HG03280 (cell line): ENCODE measurements at regions not wholly inside any gene's neighbourhood (a gene's known extent, or its start where the extent isn't known, plus 50 kb on each side); places are given as distances from the start of the nearest gene placed in this dataset.

Experiments
- ATAC-seq: cut with Tn5 transposase; IDR thresholded peaks from one replicate; pipeline ENCODE4 v1.9.1; 2021; ENCODE audit warnings: mild to moderate bottlenecking, moderate library complexity; ENCODE audit not compliant: unreplicated experiment

DNA sequence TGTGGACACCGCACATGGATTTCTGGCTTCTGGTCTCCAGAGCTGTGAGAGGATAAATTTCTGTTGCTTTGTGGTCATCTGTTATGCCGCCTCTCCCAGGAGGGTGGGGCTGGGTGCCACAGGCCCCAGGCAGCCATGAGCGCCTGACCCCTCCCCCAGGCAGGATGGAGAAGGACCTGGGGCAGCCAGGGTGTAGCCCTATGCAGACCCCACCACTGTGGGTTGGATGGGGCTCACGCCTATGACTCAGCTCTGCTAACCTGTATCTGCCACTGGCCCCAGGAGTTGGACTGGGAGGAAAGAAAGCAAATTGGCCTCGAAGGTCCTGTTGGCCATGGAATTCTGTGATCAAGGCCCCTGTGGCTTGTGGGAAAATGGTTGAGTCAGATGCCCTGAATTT is 1351.1 kb downstream of the BRD1 start:
- no peak for ATAC-seq

DNA sequence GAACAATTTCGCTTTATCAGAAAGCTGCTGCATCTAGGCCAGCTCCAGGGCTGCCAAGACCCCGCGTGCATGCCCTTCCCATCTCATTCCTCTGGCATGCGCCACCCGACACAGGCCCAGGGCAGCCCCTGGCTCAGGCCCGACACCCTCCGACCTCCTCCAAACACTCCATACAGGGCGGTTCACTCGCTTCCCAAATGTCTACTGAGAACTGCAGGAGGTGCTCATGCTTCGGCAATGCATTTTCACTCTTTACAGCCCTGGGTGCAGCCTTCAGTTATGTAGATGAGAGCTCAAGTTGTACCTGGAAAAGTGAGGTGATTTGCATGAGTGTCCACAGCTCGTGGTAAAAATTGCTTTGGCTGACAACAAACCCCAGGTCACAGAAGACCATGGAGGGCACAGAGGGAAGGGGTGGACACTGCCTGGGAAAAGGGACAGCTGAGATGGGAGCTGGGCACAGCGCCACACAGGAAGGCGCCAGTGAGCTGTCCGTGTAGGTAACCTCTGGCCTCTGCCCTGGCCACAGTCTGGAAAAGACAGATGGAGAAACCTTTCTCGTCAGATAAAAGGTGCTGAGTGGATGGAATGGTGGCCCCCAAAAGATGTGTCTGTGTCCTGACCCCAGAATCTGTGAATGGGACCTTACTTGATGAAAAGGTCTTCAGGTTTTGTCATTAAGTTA is 1351.9 kb downstream of the BRD1 start:
- no peak for ATAC-seq

DNA sequence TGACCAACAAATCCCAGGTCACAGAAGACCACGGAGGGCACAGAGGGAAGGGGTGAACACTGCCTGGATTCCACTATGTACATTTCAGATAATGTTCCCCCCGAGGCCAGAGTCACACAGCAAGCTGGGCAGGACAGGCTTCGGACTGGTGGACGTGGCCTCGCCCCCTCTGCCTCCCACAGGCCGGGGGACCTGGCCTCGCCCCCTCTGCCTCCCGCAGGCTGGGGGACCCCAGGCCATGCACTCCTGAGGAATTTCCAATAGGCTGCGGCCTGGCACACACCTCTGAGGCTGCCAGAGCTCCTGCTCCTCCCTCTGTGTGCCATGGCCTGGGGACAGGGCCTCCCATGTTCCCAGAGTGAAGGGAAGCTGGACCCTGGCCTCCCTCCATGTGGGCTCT is 1352.8 kb downstream of the BRD1 start:
- ATAC-seq, result no peak

DNA sequence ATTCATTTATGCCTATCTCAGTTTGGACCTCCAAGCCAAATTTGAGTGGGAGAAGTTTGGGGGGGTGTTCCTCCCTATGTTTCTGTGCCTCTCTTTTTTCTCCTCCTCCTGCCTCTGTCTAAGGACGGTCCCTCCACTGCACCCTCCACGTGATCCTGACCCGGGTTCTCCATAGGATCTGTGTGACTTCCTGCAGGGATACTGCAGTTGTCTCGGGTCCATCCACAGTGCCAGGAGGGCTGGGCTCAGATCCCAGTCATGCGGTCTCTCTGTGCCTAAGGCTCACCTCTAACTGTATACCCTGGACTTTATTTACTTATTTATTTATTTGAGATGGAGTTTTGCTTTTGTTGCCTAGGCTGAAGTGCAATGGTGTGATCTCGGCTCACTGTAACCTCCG is 1354.5 kb downstream of the BRD1 start:
- no peak for ATAC-seq

DNA sequence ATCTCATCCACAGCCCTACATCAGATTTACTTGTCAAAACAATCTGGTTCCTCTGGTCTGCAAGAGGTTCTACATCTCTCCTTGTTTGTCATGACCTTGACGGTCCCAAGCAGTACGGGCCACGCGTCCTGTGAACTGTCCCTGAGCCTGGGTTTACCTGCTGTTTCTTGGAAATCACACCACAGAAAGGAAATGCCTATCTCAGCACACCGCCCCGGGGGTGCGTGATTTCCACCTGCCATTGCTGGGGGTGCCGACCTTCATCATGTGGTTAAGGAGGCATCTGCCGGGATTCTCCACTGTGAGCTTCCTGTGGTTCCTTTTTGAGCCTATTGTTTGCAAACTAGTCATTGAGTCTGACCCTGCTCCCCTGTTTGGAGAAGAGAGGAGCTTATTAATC is 1363.4 kb downstream of the BRD1 start:
- ATAC-seq, result no peak

DNA sequence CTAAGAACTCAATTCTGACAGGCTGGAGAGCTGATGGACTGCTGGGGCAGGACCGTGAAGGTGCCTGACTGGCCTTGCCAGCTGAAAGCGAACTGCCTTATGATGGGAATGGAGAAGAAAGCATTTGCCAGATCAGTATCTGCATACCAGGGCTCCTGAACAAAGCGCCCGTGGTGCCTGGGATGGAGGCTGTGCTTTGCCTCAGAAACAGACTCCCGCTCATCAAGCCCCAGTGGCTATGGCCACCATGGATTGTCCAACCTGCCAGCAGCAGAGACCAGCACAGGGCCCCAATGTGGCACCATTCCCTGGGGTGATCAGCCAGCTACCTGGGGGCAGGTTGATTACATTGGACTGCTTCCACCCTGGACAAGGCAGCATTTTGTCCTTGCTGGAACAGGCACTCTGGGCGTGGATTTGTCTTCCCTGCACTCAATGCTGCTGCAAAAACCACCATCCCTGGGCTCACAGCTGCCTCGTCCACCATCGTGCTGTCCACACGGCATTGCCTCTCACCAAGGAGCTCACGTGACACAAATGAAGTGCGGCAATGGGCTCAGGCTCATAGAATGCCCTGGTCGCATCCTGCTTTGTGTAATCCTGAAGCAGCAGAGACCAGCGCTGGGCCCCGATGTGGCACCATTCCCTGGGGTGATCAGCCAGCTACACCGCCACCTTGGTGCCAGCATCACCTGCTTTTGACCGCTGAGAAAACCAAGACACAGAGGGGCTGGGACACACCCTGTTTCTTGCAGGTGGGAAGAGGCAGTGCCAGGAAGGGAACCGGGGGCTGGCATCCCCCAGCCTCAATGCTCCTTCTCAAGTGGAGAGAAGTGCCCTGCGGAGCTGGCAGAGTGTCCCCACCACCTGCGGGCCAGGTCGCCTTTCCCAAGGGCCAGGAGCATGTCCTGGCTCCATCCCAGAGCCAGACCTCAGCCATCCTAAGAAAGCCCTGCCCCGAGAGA is 1367.5 kb downstream of the BRD1 start:
- no peak for ATAC-seq

DNA sequence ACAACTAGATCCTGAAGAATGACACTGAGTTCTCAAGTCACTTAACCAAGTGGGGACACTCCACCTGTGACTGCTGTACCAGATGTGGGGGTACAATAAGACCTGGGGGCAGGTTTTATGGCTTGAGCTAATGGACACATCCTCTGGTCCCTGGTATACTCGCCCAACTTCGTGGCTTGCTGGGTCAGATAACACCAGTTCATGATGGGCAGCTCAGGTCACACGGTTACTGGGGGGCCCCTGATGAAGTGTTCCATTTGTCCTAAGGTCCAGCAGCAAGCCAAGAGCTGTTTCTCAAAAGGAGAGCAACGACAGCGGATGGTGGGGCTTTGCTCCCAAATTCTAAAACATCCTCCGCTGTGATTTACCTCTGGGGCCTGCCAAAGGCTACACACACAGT is 1368.4 kb downstream of the BRD1 start:
- no peak for ATAC-seq

DNA sequence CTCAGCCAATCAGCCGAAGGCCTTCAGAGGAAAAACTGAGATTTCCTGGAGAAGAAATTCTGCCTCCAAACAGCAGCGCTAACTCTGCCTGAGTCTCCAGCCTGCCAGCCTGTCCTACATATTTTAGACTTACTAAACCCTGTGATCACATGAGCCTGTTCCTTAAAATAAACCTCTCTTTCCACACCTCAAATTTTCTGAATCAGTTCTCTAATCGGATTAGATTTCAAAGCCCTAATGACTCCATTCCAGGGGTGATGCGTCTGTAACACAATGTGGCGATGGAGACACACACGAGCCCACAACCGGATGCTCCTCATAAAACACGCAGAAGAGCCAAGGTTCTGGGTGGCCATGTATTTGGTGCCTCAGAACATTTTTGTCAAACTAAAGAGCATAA is 1371.2 kb downstream of the BRD1 start:
- no peak for ATAC-seq

DNA sequence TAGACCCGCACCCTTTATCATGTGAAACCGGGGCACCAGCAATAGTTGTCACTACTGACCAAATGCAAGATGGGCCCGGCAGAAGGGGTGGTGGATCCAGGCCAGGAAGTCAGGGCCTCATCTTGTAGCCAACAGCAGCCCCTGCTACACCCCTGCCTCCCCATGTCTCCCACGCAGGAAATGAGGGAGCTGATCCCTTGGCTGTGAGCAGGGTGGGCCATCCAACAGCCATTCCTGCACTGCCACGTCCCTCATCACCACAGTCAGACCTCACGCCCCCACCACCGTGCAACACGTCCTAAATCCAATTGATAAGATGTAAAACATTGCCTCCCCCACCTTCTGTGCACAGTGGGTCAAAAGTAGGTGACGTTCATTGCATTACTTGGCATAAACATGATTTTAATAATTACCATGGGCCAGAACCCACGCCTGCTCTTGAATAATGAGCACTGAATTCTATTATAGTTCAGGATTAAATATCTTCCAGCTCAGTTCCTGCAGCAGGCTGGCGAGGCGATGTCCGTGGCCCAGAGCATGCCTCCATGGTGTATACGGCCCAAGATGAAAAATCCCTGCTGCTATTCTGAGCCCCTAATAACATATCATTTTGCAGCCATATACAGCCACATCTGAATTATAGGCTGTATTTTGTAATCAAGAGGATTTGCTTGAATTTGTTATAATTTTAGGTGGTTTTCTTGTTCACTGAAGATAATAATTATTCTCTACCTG is 1373.8 kb downstream of the BRD1 start:
- no peak for ATAC-seq

DNA sequence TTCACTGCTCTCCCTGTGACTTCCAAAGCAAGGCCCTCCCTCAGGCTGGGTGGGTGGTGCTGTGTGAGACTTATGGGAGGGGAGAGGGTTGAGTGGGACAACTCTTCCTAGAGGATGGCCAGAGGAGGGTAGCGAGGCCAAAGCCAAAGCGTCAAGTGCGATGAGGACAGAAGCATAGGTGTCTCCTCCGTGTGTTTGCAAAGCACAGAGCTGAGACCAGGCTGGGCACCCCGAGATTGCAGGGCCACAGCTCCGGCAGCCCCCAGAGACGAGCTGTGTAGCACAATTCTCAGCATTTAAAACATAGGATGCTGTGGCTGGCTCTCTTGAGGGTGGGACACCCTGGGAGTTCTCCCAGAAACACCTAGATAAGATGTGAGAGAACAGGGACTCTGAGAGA is 1374.5 kb downstream of the BRD1 start:
- ATAC-seq, result no peak

DNA sequence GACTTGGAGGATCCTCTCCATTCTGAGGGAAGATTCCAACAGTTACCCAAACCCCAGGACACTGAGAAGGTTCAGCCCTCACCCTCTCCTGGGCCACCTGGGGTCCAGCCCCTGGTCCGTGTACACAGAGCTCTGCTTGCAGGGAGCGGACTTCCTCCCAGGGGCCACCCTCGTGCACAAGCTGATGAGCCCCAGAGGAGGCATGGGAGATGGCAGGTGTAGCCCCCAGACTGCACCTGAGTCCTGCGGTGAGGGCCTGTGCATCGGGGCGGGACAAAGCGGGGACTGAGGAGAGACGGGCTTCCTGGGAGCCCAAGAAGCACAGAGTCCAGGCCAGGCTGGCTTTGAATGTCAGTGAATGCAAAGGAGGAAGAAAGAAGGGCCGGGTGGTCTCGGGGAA is 1374.9 kb downstream of the BRD1 start:
- no peak for ATAC-seq

DNA sequence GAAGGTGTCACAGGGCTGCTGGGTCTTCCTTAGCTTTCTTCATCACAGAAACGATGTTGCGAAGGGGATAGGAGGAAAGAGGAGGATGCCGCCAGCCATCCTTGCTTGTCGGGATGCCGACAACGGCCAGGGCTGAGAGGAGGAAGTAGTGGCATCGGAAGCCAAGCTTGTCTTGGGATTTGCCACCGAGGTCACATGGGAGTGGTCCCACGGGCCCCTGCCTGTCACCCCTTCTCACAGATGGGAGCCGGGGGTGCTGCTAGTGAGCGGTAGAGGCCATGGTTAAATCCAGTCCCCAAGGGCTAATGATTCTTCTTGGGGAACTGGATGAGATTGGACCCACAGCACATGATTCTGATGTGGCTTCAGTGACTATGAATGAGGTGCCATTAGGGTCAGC is 1375.8 kb downstream of the BRD1 start:
- ATAC-seq, result no peak

DNA sequence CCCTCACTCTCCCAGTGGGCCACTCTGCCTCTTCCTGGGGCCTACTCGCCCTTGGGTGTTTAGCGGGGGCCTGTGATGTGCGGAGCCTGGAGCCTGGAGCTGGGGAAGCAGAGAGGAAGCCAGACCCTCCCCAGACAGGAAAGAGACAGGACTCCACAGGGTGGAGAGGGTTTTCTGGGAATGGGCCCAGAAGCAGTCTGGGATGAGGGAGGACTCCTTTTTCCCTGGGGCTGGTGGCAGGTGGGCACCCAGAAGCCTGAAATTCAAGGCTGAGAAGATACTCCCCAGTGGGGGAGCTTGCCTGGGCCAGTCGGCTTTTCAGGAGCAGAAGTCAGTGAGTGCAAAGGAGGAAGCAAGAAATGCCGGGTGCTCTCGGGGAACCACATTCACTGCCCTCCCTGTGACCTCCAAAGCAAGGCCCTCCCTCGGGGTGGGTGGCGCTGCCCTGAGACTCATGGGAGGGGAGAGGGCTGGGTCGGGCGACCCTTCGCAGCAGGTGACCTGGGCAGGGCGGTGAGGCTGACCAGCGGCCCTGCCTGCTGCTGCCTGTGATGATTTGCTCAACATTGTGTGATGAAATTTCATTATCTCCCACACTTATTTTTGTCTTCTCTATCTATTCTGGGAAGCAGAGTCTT is 1377.4 kb downstream of the BRD1 start:
- ATAC-seq, result no peak

DNA sequence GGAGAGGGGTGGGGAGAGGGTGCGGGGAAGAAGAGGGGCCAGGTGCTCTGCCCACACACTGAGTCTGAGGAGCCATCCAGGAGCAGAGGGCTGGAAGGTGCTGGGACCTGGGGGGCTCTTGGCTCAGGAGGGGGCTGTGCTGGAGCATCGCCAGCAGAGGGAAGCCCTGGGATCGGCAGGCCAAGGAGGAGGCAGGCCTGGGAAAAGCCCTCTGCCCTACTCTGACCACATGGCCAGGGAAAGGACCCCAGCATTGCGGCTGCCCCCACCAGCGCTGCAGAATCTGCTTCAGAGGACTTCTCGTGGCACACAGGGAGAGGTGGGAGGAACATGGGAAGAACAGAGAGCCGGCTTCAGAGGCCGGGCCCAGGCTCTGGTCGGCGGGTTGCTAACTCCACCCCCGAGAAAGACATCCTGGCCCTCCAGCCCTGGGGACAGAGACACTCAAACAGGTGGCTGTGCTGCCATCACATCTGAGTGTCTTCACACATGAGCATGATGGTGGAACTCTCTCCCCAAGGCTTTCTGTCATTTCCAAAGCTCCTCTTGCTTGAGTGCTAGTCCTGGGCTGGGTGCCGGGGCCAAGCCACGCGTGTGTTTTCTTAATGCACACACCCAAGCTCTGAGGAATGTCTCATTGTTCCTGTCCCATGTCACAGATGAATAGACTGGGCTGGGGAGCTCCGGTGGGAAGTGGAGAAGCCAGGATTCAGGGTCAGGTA is 1378.0 kb downstream of the BRD1 start:
- no peak for ATAC-seq

DNA sequence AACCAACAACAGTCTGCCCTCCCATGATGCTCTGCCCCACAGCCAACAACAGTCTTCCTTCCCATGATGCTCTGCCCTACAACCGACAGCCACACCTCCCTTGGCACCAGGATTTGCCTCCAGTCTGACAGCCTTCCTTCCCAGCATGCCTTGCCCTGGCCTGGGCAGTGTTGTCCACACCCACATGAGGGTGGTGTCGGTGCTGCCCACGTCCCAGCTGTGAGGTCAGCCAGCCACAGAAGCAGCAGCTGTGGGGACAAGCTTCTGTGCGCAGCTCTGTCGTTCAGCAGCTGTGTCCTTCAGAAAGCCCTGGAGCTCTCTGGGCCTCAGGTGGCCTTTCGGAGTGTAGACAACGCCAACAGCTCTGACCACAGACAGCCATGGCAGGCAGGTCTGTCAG is 1378.9 kb downstream of the BRD1 start:
- ATAC-seq, result no peak

DNA sequence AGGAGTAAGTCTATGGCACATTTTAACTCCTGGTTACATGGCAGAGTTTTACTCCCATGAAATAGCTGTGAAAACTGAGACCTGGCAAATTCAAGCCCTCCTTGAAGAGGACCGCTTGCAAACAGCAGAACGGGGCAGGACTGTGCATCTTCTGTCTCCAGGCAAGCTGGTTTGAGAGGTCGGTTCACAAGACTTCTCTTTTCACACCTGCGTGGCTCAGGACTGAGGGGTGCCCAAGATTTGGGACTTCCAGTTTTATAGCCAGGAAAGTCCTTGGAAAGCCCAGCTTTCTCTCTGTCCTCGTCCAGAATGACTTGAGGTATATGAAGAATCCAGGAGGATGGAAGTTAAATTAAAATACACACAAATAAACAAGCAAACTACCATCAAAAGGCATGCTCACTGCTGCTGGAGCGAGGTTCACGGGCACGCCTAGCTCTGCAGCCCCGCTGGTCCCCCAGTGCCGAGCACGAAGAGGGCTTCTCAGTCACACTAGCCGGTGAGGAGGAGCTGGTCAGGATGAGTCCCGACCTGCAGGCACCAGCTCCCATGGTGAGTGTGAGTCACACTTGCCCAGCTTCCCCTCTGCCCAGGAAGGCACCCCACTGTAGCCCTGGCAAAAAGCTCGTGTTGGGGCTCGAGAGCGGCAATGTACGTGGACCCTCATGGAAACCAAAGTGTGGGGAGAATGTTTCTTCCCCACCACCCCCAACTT is 1382.4 kb downstream of the BRD1 start:
- no peak for ATAC-seq

DNA sequence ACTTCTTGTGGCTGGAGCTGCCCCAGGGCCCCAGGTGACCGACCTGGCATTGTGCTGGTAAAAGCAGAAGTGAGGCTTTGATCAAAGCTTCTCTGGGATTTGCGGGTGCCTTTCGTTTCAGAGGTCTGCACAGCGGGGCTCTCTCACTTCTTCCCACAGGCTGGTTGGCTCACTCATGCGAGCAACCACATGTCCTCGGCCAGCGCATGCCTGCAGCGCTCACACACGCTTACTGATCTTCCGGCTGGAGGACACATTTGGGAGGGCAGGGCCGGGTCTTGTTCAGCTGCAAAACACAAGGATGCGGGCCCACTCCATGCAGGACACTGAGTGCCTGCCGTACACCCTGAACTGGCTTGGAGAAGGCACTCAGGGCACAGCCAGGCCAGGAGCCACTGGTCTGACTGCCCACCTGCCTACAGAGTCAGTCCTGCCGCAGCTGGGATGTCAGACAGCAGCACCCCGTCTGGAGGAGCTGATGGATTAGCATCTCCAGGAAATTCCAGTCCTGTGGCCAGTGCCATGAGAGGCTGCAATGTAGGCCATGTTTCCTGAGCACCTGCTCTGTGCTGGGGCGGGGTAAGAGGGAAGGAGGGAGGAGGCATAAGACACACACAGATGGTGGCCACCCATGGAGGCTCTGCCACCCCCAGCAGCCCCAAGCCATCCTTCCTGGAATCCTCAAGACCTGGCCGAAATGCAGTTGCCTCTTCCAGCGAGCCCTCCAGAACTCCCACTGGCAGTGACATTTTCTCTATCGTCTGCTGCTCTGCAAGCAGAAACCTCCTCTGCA is 1383.2 kb downstream of the BRD1 start:
- ATAC-seq, result no peak

DNA sequence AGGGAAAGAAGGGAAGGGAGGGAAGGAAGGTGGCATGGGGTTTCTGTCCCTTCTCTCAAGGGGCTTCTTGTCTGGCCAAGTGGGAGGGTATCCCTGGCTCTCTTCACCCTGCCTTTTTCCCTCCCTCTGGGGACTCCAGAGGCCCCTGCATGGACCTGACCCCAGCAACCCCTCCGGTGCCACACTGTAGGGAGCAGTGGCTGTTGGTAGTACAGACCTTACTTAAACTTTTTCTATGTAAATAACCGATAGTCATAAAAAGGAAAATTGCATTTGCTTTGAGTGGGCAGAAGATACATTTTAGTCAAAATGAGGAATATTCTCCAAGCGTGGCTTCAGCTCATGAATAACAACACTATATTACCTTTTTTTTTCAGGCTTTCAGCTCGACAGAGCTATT is 1384.0 kb downstream of the BRD1 start:
- no peak for ATAC-seq

DNA sequence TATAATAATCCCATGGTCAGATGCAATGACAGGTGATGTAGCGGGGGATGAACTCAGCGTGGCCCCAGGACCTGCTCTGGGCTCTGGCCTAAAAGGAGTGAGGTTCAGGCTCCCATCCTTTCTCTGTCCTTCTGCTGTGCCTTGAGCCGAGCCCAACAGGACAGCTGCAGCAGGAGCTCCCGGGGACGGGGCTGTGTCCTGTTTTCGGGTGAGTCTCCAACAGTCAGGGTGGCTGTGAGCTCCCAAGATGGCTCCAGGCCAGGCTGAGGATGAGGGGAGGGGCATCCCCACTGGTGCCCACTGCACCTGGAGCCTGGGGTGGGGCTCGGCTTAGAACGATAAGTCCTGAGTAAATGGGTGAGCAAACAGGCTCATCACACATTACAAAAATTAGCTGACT is 1385.0 kb downstream of the BRD1 start:
- no peak for ATAC-seq
